NOMO-1 treated with dmso at 0.1 percent for 144 hours (cell line): ENCODE measurements at regions not wholly inside any gene's neighbourhood (a gene's known extent, or its start where the extent isn't known, plus 50 kb on each side); places are given as distances from the start of the nearest gene placed in this dataset.
A peak's percentile ranks its signal among the peaks of the same experiment; 100 is the strongest.

ENCODE experiments used
- DNase-seq: peaks from one replicate; lab custom pipeline; 2025; ENCODE audit not compliant: unreplicated experiment; lab: John Stamatoyannopoulos, UW

GRCh38 chr5:56558131-56558745 is 257.1 kb upstream of the MAP3K1 start:
- DNase-seq = no peak

- DNase-seq = no peak
These were observed 258.2 kb upstream of the MAP3K1 start for GRCh38 chr5:56557198-56557597.

GRCh38 chr5:56552612-56553268 is 262.6 kb upstream of the MAP3K1 start:
- DNase-seq = no peak

GRCh38 chr5:56550227-56550626 is 265.1 kb upstream of the MAP3K1 start:
- no peak for DNase-seq

- DNase-seq = no peak
These were observed 266.1 kb upstream of the MAP3K1 start for GRCh38 chr5:56549096-56549886.

GRCh38 chr5:56545016-56545415 is 270.3 kb upstream of the MAP3K1 start:
- DNase-seq = peak; percentile 22

GRCh38 chr5:56543441-56544388 is 271.6 kb upstream of the MAP3K1 start:
- DNase-seq = no peak

GRCh38 chr5:56540266-56540665 is 275.1 kb upstream of the MAP3K1 start:
- no peak for DNase-seq

GRCh38 chr5:56538580-56538979 is 276.8 kb upstream of the MAP3K1 start:
- no peak for DNase-seq

GRCh38 chr5:56535347-56535746 is 280.0 kb upstream of the MAP3K1 start:
- DNase-seq = no peak

- DNase-seq = no peak
These were observed 281.1 kb upstream of the MAP3K1 start for GRCh38 chr5:56534102-56534829.

- no peak for DNase-seq
These were observed 282.9 kb upstream of the MAP3K1 start for GRCh38 chr5:56532466-56532865.

GRCh38 chr5:56530626-56531138 is 284.7 kb upstream of the MAP3K1 start:
- no peak for DNase-seq

GRCh38 chr5:56529666-56530430 is 285.5 kb upstream of the MAP3K1 start:
- DNase-seq = peak; percentile 78

- DNase-seq = no peak
These were observed 288.2 kb upstream of the MAP3K1 start for GRCh38 chr5:56527174-56527573.

GRCh38 chr5:56525113-56525512 is 290.2 kb upstream of the MAP3K1 start:
- DNase-seq = no peak

GRCh38 chr5:56523790-56524575 is 290.9 kb upstream of the ANKRD55 start:
- no peak for DNase-seq

GRCh38 chr5:56522960-56523359 is 289.8 kb upstream of the ANKRD55 start:
- DNase-seq = no peak

- peak; percentile 21 for DNase-seq
These were observed 289.0 kb upstream of the ANKRD55 start for GRCh38 chr5:56522169-56522568.
